Muscle layer of colon (tissue), 2 donors: ENCODE measurements at regions not wholly inside any gene's neighbourhood (a gene's known extent, or its start where the extent isn't known, plus 50 kb on each side); places are given as distances from the start of the nearest gene placed in this dataset.

Source experiments
- H3K27ac ChIP-seq: one replicate; pipeline ENCODE4 v1.7.0; 2013; ENCODE audit warnings: low read depth, mild to moderate bottlenecking, low read length, moderate library complexity
- H3K27me3 ChIP-seq, 2 donors: one replicate each; pipeline ENCODE4 v1.7.0; 2013; ENCODE audit warnings: low read length in 2 of 2, mild to moderate bottlenecking in 2 of 2; ENCODE audit not compliant: insufficient read depth in 2 of 2, control insufficient read depth in 1 of 2
- H3K36me3 ChIP-seq: one replicate; pipeline ENCODE4 v1.7.0; 2013; ENCODE audit warnings: mild to moderate bottlenecking, low read length; ENCODE audit not compliant: insufficient read depth
- H3K4me1 ChIP-seq: one replicate; pipeline ENCODE4 v1.7.0; 2013; ENCODE audit warnings: mild to moderate bottlenecking, low read length; ENCODE audit not compliant: insufficient read depth
- H3K4me3 ChIP-seq, 2 donors: one replicate each; pipeline ENCODE4 v1.7.0; 2013; ENCODE audit warnings: low read length in 2 of 2, low read depth in 1 of 2, mild to moderate bottlenecking in 1 of 2, moderate library complexity in 1 of 2
- H3K9ac ChIP-seq: one replicate; pipeline ENCODE4 v1.7.0; 2013; ENCODE audit warnings: low read length
- H3K9me3 ChIP-seq: one replicate; pipeline ENCODE4 v1.7.0; 2013; ENCODE audit warnings: mild to moderate bottlenecking, low read length
- donor health status: abdominal sarcoma.
- donor health status: Adenocarcinoma of cecum.

- no peaks in the 10 kb centered on the region for H3K36me3 ChIP-seq
- no peaks in the 10 kb centered on the region for H3K27me3 ChIP-seq
- H3K27ac ChIP-seq, result no peak overlapping the region
- H3K4me1 ChIP-seq, result no peaks in the 10 kb centered on the region
- H3K4me3 ChIP-seq, result no peak overlapping the region
- no peak overlapping the region for H3K9ac ChIP-seq
- H3K9me3 ChIP-seq, result no peaks in the 10 kb centered on the region
Measured at GRCh38 chr9:126203313-126203712, 123.3 kb upstream of the MVB12B start.

GRCh38 chr9:126204197-126204596 lies 122.4 kb upstream of the MVB12B start:
- H3K9ac ChIP-seq, result no peak overlapping the region
- no peaks in the 10 kb centered on the region for H3K9me3 ChIP-seq
- H3K27ac ChIP-seq, result no peak overlapping the region
- H3K36me3 ChIP-seq, result no peaks in the 10 kb centered on the region
- no peak overlapping the region for H3K4me3 ChIP-seq
- no peaks in the 10 kb centered on the region for H3K4me1 ChIP-seq
- no peaks in the 10 kb centered on the region for H3K27me3 ChIP-seq

DNA sequence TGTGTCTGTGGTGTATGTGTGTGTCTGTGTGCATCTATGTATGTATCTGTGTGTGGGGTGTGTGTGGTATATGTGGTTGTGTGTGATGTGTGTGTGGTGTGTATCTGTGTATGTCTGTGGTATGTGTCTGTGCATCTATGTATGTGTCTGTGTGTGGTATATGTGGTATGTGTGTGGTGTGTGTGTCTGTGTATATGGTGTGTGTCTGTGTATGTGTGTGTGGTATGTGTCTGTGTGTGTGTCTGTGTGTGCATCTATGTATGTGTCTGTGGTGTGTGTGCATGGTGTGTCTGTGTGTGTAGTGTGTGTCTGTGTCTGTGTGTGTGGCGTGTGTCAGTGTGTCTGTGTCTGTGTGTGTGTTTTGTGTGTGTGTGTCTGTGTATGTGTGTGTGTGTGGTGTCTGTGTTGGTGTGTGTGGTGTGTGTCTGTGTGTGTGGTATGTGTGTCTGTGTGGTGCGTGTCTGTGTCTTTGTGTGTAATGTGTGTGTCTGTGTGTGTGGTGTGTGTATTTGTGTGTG lies 121.9 kb upstream of the MVB12B start:
- H3K4me1 ChIP-seq, result no peaks in the 10 kb centered on the region
- H3K9ac ChIP-seq, result no peak overlapping the region
- no peaks in the 10 kb centered on the region for H3K27me3 ChIP-seq
- no peaks in the 10 kb centered on the region for H3K36me3 ChIP-seq
- H3K9me3 ChIP-seq, result no peaks in the 10 kb centered on the region
- no peak overlapping the region for H3K4me3 ChIP-seq
- no peak overlapping the region for H3K27ac ChIP-seq

- no peak overlapping the region for H3K9ac ChIP-seq
- no peaks in the 10 kb centered on the region for H3K27me3 ChIP-seq
- no peaks in the 10 kb centered on the region for H3K9me3 ChIP-seq
- no peaks in the 10 kb centered on the region for H3K4me1 ChIP-seq
- no peak overlapping the region for H3K4me3 ChIP-seq
- no peaks in the 10 kb centered on the region for H3K36me3 ChIP-seq
- no peak overlapping the region for H3K27ac ChIP-seq
Measured at GRCh38 chr9:126205265-126205664, 121.4 kb upstream of the MVB12B start.

GRCh38 chr9:126205845-126206498 lies 120.7 kb upstream of the MVB12B start:
- no peaks in the 10 kb centered on the region for H3K4me1 ChIP-seq
- H3K9ac ChIP-seq, result no peak overlapping the region
- H3K4me3 ChIP-seq, result no peak overlapping the region

DNA sequence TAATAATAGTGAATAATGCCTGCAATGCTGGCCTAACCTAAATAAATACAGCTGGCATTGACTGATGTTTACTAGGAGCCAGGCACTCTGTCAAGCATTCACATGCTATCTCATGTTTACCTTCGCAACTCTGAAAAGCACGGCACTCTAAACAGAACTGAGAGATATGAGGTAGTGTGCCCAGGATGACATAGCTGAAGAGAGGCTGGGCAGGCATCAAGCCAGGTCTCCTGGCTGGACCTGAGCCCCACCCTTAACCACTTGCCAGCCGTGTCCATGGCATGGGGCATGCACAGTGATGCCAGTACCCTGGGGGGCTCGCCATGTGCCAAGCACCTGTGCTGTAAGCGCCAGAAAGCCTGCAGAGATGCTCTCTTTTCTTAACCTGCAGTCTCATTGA lies 119.4 kb upstream of the MVB12B start:
- Histone ChIP-seq H3K4me3 (no peak overlapping the region), H3K4me1 (no peaks in the 10 kb centered on the region), H3K9ac (no peak overlapping the region), H3K27ac (no peak overlapping the region), H3K27me3 (no peaks in the 10 kb centered on the region), H3K36me3 (no peaks in the 10 kb centered on the region), H3K9me3 (no peaks in the 10 kb centered on the region)

More at GRCh38 chr9:126205845-126206498, 120.7 kb upstream of the MVB12B start:
- Histone ChIP-seq H3K36me3 (no peaks in the 10 kb centered on the region), H3K27ac (no peak overlapping the region), H3K27me3 (no peaks in the 10 kb centered on the region), H3K9me3 (no peaks in the 10 kb centered on the region)

DNA sequence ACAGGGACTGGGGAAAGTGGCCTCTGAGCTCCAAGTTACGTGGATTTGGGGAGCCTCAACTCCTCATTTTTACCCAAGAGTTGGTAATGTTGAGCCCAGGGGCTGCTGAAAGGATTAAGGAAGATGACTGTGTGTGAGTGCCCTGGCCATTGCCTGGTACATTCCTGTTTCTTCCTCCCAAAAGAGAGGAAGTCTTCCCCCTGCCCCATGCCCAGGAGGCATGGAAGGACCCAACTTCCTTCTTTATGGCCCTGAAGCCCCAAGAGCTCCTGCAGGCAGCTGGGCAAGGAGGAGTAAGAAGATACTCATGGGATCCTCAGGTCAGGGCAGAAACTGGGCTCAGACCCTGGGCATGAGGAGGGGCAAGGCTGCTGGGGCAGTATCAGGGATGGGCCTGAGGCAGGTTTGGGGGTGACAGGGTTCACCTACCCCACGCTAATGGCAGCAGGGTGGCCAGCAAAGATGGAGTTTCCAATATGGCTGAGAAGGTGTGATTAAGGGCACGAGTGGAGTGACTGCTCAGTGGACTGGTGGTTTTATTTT lies 118.3 kb upstream of the MVB12B start:
- H3K36me3 ChIP-seq, result no peaks in the 10 kb centered on the region
- no peaks in the 10 kb centered on the region for H3K27me3 ChIP-seq
- H3K9me3 ChIP-seq, result no peaks in the 10 kb centered on the region
- H3K9ac ChIP-seq, result no peak overlapping the region
- H3K27ac ChIP-seq, result no peak overlapping the region
- no peak overlapping the region for H3K4me3 ChIP-seq
- no peaks in the 10 kb centered on the region for H3K4me1 ChIP-seq

DNA sequence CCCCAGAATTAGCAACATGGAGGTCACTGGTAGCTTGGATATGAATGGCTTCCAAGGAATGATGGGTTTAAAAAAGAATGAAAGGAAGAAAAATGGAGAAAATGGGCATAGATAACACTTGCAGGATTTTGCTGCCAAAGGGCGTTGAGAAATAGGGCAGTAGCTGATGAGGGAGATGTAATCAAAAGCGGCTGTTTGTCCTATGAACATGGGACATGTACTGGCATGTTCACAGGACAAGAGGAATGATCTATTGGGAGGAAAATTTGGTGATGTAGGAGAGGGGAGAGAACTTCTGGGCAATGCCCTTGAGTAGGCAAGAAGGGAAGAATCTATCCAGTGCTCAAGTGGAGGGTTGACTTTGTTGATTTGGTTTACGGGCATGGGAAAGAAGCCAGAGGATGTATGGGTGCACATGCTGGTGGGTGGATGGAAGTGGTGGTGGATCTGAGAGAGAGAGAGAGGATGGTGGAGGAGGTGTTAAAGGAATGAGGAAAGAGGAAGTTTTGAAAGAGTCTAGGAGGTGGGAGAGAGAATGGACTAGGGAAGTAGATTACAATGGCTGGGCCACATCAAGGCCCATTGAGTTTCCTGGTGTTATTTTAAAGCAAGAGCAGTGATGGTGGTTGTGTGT lies 115.1 kb upstream of the MVB12B start:
- Histone ChIP-seq H3K4me3 (no peak overlapping the region), H3K9me3 (no peaks in the 10 kb centered on the region), H3K36me3 (no peaks in the 10 kb centered on the region), H3K27ac (no peak overlapping the region), H3K9ac (no peak overlapping the region), H3K4me1 (no peaks in the 10 kb centered on the region), H3K27me3 (no peaks in the 10 kb centered on the region)

DNA sequence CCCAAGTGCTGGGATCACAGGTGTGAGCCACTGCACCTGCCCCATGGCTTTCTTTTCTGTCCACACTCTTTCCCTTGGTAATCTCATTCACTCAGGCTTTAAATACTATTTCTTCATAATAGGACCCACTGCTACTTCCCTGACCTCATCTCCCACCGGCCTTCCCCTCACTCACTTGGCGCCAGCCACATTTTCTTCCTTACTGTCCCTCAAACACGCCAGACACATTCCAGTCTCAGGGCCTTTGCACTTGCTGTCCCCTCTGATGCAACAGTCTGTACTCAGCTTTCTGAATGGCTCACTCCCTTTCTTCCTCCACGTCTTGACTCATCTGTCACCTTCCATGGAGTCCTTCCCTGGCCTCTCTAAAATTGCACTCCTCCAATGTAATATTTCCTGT lies 111.1 kb upstream of the MVB12B start:
- H3K4me3 ChIP-seq, result no peak overlapping the region
- H3K9ac ChIP-seq, result no peak overlapping the region
- no peak overlapping the region for H3K27ac ChIP-seq
- H3K27me3 ChIP-seq, result peaks cover 0 to 4% of the 10 kb centered on the region in 2 donors
- H3K9me3 ChIP-seq, result no peaks in the 10 kb centered on the region
- H3K4me1 ChIP-seq, result no peaks in the 10 kb centered on the region
- no peaks in the 10 kb centered on the region for H3K36me3 ChIP-seq

- Histone ChIP-seq H3K4me1 (no peaks in the 10 kb centered on the region), H3K36me3 (no peaks in the 10 kb centered on the region), H3K27me3 (peaks cover 0 to 6% of the 10 kb centered on the region in 2 donors), H3K9me3 (no peaks in the 10 kb centered on the region), H3K27ac (no peak overlapping the region), H3K9ac (no peak overlapping the region), H3K4me3 (no peak overlapping the region)
Measured at GRCh38 chr9:126216826-126217225, 109.8 kb upstream of the MVB12B start.

GRCh38 chr9:126217250-126217653 lies 109.4 kb upstream of the MVB12B start:
- no peaks in the 10 kb centered on the region for H3K4me1 ChIP-seq
- H3K36me3 ChIP-seq, result no peaks in the 10 kb centered on the region
- H3K4me3 ChIP-seq, result no peak overlapping the region
- H3K9me3 ChIP-seq, result no peaks in the 10 kb centered on the region
- H3K27ac ChIP-seq, result no peak overlapping the region
- H3K27me3 ChIP-seq, result peaks cover 0 to 11% of the 10 kb centered on the region in 2 donors
- no peak overlapping the region for H3K9ac ChIP-seq
